H1 (cell line): ENCODE measurements at regions not wholly inside any gene's neighbourhood (a gene's known extent, or its start where the extent isn't known, plus 50 kb on each side); places are given as distances from the start of the nearest gene placed in this dataset.

ENCODE experiments used
- CTCF ChIA-PET: fragments of 300-600 bp; sonication (Branson Sonifier 250); formaldehyde crosslinking; loops from one replicate; lab custom pipeline; 2021; ENCODE audit not compliant: partially characterized antibody; lab: Charles Lee
- POLR2A ChIA-PET: fragments of 300-600 bp; sonication (Branson Sonifier 250); formaldehyde crosslinking; loops from one replicate; lab custom pipeline; 2021; ENCODE audit warnings: inconsistent platforms; ENCODE audit not compliant: partially characterized antibody; lab: Charles Lee
- DNase-seq, 2 experiments: peaks; one replicate each; pipeline versions ENCODE4 v3.0.0 to v3.0.0-alpha.2; 2010 to 2022; ENCODE audit warnings: low spot score in 2 of 2, low read depth in 1 of 2, mixed read lengths in 1 of 2
- FAIRE-seq: peaks from 2 replicates; lab custom pipeline; 2011; peaks lifted over from hg19 to GRCh38; lab: Jason Lieb, UNC
- H2AFZ ChIP-seq: 2 replicates; pipeline ENCODE4 v1.8.1; 2012; ENCODE audit warnings: low read length, inconsistent platforms
- H2AK5ac ChIP-seq: 2 replicates; pipeline ENCODE4 v1.6.1; 2013; ENCODE audit warnings: low read depth, low read length
- H2BK120ac ChIP-seq: replicated peaks from 2 replicates; pipeline ENCODE3; 2013; ENCODE audit warnings: low read depth, low read length, inconsistent platforms
- H2BK12ac ChIP-seq: 2 replicates; pipeline ENCODE4 v1.6.1; 2013; ENCODE audit warnings: low read depth, low read length
- H2BK15ac ChIP-seq: 2 replicates; pipeline ENCODE4 v1.6.1; 2013; ENCODE audit warnings: low read length
- H2BK20ac ChIP-seq: 2 replicates; pipeline ENCODE4 v1.6.1; 2013; ENCODE audit warnings: low read length
- H2BK5ac ChIP-seq: 2 replicates; pipeline ENCODE4 v1.6.1; 2013; ENCODE audit warnings: low read depth, low read length
- H3K14ac ChIP-seq: 2 replicates; pipeline ENCODE4 v1.6.1; 2013; ENCODE audit warnings: inconsistent platforms; ENCODE audit not compliant: insufficient read length
- H3K18ac ChIP-seq: 2 replicates; pipeline ENCODE4 v1.6.1; 2013; ENCODE audit warnings: low read length; ENCODE audit errors: extremely low read depth
- H3K23ac ChIP-seq: 2 replicates; pipeline ENCODE4 v1.6.1; 2013; ENCODE audit warnings: inconsistent platforms; ENCODE audit not compliant: insufficient read length
- H3K23me2 ChIP-seq: 2 replicates; pipeline ENCODE4 v1.6.1; 2013; ENCODE audit warnings: low read depth, low read length
- H3K27ac ChIP-seq: 2 replicates; pipeline ENCODE4 v1.6.1; 2011; ENCODE audit warnings: low read depth, low read length, inconsistent platforms
- H3K27me3 ChIP-seq, 4 experiments: replicated peaks in 1 of 4; 1 replicate in 1 of 4; 2 replicates in 3 of 4; pipeline versions ENCODE4 v1.6.1 to v1.8.1; 2011 to 2013; ENCODE audit warnings: low read length in 3 of 4, mild to moderate bottlenecking in 3 of 4, inconsistent platforms in 2 of 4, mixed read lengths in 2 of 4, moderate library complexity in 1 of 4; ENCODE audit not compliant: control insufficient read depth in 3 of 4, insufficient read depth in 3 of 4; ENCODE audit errors: extremely low read depth in 1 of 4
- H3K36me3 ChIP-seq, 4 experiments: 2 replicates each; pipeline versions ENCODE4 v1.6.1 to v1.8.1; 2011 to 2013; ENCODE audit warnings: mild to moderate bottlenecking in 4 of 4, low read length in 3 of 4, moderate library complexity in 2 of 4, control low read depth in 1 of 4, inconsistent platforms in 1 of 4; ENCODE audit not compliant: insufficient read depth in 4 of 4, control insufficient read depth in 2 of 4
- H3K4ac ChIP-seq: replicated peaks from 2 replicates; pipeline ENCODE3; 2013; ENCODE audit warnings: low read length, low read depth, mixed read lengths, inconsistent platforms; ENCODE audit not compliant: insufficient read length
- H3K4me1 ChIP-seq, 4 experiments: replicated peaks in 1 of 4; 1 replicate in 1 of 4; 2 replicates in 3 of 4; pipeline versions ENCODE4 v1.6.1 to v1.8.1; 2011 to 2013; ENCODE audit warnings: low read length in 3 of 4, inconsistent platforms in 2 of 4, mixed read lengths in 1 of 4; ENCODE audit not compliant: insufficient read depth in 4 of 4, control insufficient read depth in 3 of 4
- H3K4me2 ChIP-seq, 2 experiments: 2 replicates each; pipeline versions ENCODE4 v1.6.1 to v1.8.1; 2011 to 2013; ENCODE audit warnings: low read depth in 2 of 2, low read length in 2 of 2, control low read depth in 1 of 2, inconsistent platforms in 1 of 2, mild to moderate bottlenecking in 1 of 2; ENCODE audit not compliant: insufficient read depth in 1 of 2
- H3K4me3 ChIP-seq, 4 experiments: fragments of 200-600, 300-600 bp in 1 of 4; sonication (generic), shearing (Covaris generic), sonication (Bioruptor Twin) in 1 of 4; 2 replicates each; pipeline versions ENCODE4 v1.5.1 to v1.8.1; 2011 to 2016; ENCODE audit warnings: low read length in 4 of 4, low read depth in 3 of 4, control low read depth in 2 of 4, inconsistent platforms in 2 of 4, mild to moderate bottlenecking in 2 of 4, mixed read lengths in 1 of 4, moderate library complexity in 1 of 4; ENCODE audit not compliant: insufficient read depth in 2 of 4; ENCODE audit errors: extremely low read depth in 1 of 4
- H3K56ac ChIP-seq: replicated peaks from 2 replicates; pipeline ENCODE3; 2013; ENCODE audit warnings: low read depth, mild to moderate bottlenecking, mixed read lengths, low read length, inconsistent platforms; ENCODE audit not compliant: insufficient read length
- H3K79me1 ChIP-seq: 2 replicates; pipeline ENCODE4 v1.6.1; 2013; ENCODE audit warnings: low read depth, low read length, control low read depth
- H3K79me2 ChIP-seq, 2 experiments: 2 replicates each; pipeline versions ENCODE4 v1.6.1 to v1.8.1; 2012 to 2013; ENCODE audit warnings: low read length in 2 of 2, mild to moderate bottlenecking in 2 of 2, inconsistent platforms in 1 of 2; ENCODE audit not compliant: insufficient read depth in 2 of 2, control insufficient read depth in 1 of 2
- H3K9ac ChIP-seq, 4 experiments: replicated peaks in 1 of 4; 1 replicate in 1 of 4; 2 replicates in 3 of 4; pipeline versions ENCODE4 v1.6.1 to v1.8.1; 2011 to 2013; ENCODE audit warnings: low read depth in 3 of 4, low read length in 3 of 4, control low read depth in 2 of 4, mild to moderate bottlenecking in 2 of 4, moderate library complexity in 2 of 4, inconsistent platforms in 1 of 4; ENCODE audit errors: extremely low read depth in 1 of 4
- H3K9me3 ChIP-seq, 2 experiments: 2 replicates each; pipeline versions ENCODE4 v1.6.1 to v1.8.1; 2012 to 2013; ENCODE audit warnings: mild to moderate bottlenecking in 2 of 2, moderate library complexity in 2 of 2, control low read depth in 1 of 2, inconsistent platforms in 1 of 2, low read depth in 1 of 2, low read length in 1 of 2, mixed read lengths in 1 of 2; ENCODE audit not compliant: insufficient read depth in 2 of 2
- H4K20me1 ChIP-seq, 2 experiments: replicated peaks in 1 of 2; 2 replicates each; pipeline versions ENCODE3 to v1.8.1; 2011 to 2013; ENCODE audit warnings: inconsistent platforms in 2 of 2, low read length in 2 of 2, mild to moderate bottlenecking in 1 of 2; ENCODE audit not compliant: insufficient read depth in 2 of 2, control insufficient read depth in 1 of 2
- H4K5ac ChIP-seq: 2 replicates; pipeline ENCODE4 v1.6.1; 2013; ENCODE audit warnings: low read length, low read depth, mixed read lengths, inconsistent platforms; ENCODE audit not compliant: insufficient read length
- H4K8ac ChIP-seq: 2 replicates; pipeline ENCODE4 v1.8.0; 2013; ENCODE audit warnings: mild to moderate bottlenecking, moderate library complexity, low read length, inconsistent platforms; ENCODE audit not compliant: insufficient read depth; ENCODE audit errors: extremely low read depth
- H4K91ac ChIP-seq: replicated peaks from 2 replicates; pipeline ENCODE3; 2013; ENCODE audit warnings: low read length, mixed read lengths, inconsistent platforms; ENCODE audit not compliant: insufficient read length
- CEBPB ChIP-seq: IDR thresholded peaks from 2 replicates; pipeline ENCODE4 v1.6.1; 2012; ENCODE audit warnings: low read depth, low read length
- WGBS, 2 experiments: shearing (Covaris generic) in 1 of 2; methylation state at CpG; one replicate each; pipeline versions ENCODE4 v1.1.6 to v1.1.7; 2013 to 2015; ENCODE audit warnings: low lambda C conversion rate in 2 of 2, mixed read lengths in 2 of 2, inconsistent platforms in 1 of 2, low coverage in 1 of 2, missing lambda C conversion rate in 1 of 2; ENCODE audit not compliant: insufficient replicate concordance in 2 of 2, insufficient coverage in 1 of 2, insufficient read length in 1 of 2; ENCODE audit errors: extremely low coverage in 1 of 2, missing lambda C conversion rate in 1 of 2; 5-methylcytosine and 5-hydroxymethylcytosine counted together

DNA sequence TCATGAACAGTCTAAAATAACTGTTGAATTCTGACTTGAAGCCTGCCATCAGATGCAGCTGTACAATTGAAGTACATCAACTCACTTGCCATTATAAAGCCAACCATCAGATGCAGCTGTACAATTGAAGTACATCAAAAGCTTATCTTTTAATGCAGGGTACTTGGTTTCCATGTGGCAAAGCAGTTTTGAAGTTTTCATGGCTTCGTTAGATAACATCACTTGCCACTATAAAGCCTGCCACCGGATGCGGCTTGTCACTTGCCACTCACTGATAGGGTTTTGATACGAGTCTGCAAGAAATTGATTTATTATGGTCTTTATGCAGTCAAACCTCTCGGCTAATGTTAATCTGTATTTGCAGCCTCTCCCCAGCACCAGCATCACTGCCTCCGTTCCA is 1605.8 kb downstream of the SUCLG1 start:
- Histone ChIP-seq H2BK12ac (no peak overlapping the region), H3K4ac (no peak overlapping the region), H2BK5ac (no peak overlapping the region), H3K4me2 (no peak overlapping the region), H4K20me1 (no peaks in the 10 kb centered on the region), H2BK120ac (no peak overlapping the region), H3K36me3 (no peaks in the 10 kb centered on the region), H4K91ac (no peak overlapping the region), H3K23ac (no peak overlapping the region), H3K79me1 (no peaks in the 10 kb centered on the region), H3K4me1 (no peaks in the 10 kb centered on the region), H2BK15ac (no peak overlapping the region), H3K27ac (no peak overlapping the region), H3K18ac (no peak overlapping the region), H3K4me3 (no peak overlapping the region), H3K56ac (no peak overlapping the region), H3K23me2 (no peaks in the 10 kb centered on the region), H3K14ac (no peak overlapping the region), H3K9ac (no peak overlapping the region), H3K79me2 (no peaks in the 10 kb centered on the region), H3K27me3 (no peaks in the 10 kb centered on the region), H4K5ac (no peak overlapping the region), H3K9me3 (no peaks in the 10 kb centered on the region), H2AFZ (0 out of 2 replicates have a peak overlapping the region, but pooled peaks have one; percentile 70), H4K8ac (no peak overlapping the region), H2BK20ac (no peak overlapping the region), H2AK5ac (no peak overlapping the region)
- CTCF ChIA-PET = interaction anchor here (0.7 to 1.3 kb wide), 2 partner anchors 11 to 12 kb away, joined by 3 to 5 read pairs; no protein-coding TSS in a partner anchor
- 96% methylated on average over 6 of the region's 6 CpGs; no CpG with 5 or more reads in 1 of the 2 experiments for WGBS, 2 experiments
- DNase-seq (no peak), FAIRE-seq (no peak)
- POLR2A ChIA-PET = no interaction called here
- TF ChIP-seq CEBPB = no peak
